HG03280 (cell line): ENCODE measurements at regions not wholly inside any gene's neighbourhood (a gene's known extent, or its start where the extent isn't known, plus 50 kb on each side); places are given as distances from the start of the nearest gene placed in this dataset.
A peak's percentile ranks its signal among the peaks of the same experiment; 100 is the strongest.
"Not testable (repeated sequence)": the region's sequence is repeated elsewhere in the genome, so short reads cannot be mapped to it uniquely, and the experiment has no call there.

Source experiments
- ATAC-seq: cut with Tn5 transposase; IDR thresholded peaks from one replicate; pipeline ENCODE4 v1.9.1; 2021; ENCODE audit warnings: mild to moderate bottlenecking, moderate library complexity; ENCODE audit not compliant: unreplicated experiment

DNA sequence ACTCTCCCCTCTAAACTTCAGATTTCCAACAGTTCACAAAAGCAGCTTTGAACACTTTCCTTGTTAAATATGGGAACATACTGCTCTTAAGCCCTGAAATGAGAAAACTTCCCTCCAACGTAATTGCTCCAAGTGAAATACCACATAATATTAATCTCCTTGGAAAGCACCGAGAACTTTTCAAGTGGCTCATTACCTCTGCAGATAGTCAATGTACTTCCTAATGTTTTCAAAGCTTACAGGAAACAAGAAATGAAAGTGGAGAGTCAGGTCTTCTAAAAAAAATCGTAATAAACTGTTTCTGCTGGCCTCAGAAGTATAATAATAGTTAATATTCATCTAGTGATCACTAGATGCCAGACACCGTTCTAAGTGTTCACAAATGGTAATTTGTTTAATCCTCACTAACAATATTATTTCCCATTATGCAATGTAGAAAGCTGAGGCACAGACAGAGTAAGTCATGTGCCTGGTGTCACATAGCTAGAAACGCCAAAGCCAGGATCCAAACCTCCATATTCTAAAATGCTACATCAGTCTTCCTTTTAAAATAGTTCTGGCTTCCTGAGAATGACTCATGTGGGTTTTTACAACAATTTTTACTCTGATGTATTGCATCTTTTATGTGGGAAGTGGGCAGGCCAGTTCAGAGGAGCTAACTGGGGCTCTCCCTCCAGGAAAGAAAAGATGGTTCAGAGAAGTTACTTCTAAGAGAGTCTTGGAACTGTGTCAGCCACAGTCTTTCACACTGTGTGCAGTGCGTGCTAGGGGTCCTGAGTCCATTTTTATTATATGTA, 177.2 kb downstream of the PLPPR4 start:
- ATAC-seq: no peak

DNA sequence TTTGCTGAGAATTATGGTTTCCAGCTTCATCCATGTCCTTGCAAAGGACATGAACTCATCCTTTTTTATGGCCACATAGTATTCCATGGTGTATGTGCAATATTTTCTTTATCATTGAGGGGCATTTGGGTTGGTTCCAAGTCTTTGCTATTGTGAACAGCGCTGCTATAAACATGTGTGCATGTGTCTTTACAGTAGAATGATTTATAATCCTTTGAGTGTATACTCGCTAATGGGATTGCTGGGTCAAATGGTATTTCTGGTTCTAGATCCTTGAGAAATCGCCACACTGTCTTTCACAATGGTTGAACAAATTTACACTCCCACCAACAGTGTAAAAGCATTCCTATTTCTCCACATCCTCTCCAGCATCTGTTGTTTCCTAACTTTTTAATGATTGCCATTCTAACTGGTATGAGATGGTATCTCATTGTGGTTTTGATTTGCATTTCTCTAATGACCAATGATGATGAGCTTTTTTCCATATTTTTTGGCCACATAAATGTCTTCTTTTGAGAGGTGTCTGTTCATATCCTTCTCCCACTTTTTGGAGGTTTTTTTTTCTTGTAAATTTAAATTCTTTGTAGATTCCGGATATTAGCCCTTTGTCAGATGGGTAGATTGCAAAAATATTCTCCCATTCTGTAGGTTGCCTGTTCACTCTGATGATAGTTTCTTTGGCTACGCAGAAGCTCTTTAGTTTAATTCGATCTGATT, 180.1 kb downstream of the PLPPR4 start:
- not testable (repeated sequence) for ATAC-seq

DNA sequence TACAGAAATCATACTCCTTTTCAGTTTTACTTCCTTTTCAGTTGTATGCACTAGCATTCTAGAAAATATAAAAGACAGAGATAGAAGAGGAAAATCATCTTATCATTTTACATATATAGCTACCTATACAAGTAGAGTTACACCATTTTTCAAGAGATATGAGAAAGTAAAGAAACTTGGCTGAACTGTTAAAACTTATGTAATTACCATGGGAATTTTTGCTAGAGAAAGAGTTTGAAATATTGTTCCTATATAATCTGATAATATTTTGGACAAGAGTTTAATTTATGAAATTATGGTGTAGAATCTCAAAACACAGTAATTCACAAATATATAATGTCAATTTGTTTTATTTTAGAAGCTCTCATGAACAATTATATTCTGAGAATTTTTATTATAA, 180.8 kb downstream of the PLPPR4 start:
- no peak for ATAC-seq

DNA sequence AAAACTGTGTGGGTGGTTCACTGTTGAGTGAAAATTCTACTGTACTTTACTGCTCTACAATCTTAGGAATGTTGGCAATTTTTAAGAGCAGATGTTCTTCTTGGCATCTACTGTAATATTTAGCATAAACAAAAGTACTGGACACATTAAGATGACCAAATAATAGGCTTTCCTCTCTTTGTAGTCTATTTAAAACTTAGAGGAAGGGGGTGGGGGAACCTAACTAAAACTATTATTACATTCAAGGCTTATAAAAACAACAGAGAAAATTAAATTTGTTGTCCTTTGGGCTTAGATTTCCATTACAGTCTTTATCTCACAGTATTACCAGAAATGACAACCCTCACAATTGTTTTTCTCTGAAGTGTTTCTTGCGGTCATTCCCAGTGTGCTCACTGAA, 181.2 kb downstream of the PLPPR4 start:
- no peak for ATAC-seq

DNA sequence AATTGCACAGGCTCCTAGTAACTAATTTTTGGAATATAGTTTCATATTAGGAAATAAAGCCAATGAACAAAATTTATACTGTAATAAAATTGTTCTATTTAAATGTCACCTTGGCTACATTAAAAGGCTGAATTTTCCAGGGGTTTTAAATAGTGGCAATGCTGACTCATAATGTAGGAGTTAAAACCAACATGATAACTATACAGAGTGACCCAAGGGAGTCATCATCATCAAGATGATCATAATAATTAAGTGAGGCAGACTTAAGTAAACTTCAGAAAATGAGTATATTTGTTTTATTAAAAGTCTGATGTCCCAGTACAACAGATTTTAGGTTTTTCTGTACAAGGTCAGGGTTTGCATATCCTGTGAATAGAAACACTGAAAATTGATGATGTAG, 183.4 kb downstream of the PLPPR4 start:
- no peak for ATAC-seq

DNA sequence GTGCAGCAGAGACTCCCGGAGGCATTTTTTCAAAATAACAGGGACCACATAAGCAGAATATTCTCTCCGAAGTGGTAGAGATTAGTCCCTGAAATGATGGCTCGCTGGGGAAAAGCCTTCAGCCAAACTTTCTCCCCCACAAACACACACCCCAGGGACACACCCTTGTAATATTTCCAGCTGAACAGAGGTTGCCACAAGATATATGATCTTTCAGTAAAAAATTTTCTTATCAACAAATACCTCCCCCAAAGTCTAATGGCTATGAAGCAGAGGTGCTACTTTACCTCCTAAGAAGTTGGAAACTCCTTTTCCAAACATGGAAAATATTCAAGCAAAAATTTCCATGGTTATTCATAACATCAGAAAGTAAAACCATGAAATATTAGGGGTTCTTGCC, 190.2 kb upstream of the PALMD start:
- no peak for ATAC-seq

DNA sequence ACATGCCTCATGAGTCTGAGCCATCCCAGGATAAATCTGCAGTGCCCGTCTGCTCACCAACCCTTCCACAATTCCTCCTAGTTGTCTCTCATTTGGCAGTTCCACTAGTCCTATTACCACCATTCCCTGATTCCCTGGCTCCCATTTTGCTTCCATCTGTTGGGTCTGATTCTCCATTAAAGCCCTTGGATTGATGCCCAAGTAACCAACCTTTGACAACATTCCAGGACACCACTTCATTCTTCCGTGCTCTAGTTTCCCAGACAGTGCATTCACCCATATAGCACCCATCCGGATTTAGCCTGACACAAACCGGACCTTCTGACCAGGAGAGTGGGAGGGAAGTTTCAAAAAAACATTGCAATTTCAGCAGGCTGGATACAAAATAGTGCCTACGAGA, 189.4 kb upstream of the PALMD start:
- ATAC-seq: no peak

DNA sequence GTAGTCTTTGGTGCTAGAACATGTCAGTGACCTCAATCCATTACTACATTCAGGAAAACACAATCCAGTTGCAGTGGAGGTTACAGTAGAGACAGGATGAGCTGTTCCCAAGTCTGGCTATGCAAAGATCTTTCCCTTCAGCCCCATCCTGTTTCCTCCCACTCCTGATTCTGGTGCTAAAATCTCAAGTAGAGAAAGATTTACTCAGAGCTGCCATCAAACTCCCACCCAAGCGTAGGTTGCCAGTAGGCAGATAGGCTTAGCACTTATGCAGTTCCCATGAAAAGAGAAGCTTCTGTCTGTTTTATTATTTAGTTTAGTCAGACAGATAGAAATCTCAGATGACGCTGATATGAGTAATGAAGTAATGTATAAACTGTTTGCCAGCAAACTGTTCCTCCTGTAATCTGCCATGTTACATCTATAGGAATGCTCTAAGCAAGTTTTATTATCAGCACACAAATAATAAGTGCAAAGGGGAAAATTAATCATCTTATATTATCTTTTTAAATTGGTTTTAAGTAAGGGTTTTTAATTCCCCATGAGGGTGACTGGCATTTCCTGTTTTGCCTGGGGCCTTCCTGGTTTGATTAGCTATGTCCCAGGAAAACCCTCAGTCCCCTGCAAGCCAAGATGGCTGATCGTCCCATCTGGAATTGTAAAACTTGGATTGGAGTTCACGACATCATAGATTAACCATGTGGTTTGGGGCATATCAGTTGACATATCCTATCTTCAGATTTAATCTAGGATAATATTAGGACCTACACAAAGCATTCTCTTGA, 188.3 kb upstream of the PALMD start:
- ATAC-seq: no peak

DNA sequence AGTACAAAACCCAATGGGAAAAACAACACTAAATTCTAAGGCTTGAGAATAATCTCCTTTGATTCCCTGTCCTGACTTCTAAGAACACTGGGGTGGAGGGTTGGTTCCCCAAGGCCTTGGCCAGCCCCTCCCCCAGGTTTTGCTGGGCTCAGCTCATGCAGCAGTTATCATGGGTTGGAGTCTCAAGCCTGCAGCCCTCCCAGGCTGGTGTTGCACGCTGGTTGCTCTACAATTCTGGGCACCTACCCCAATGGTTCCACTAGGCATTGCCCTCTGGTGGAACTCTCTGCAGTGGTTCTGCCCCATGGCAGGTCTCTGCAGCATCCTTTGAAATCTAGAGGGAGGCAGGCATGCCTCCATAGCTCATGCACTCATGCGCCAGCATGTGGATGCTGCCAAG, 184.4 kb upstream of the PALMD start:
- ATAC-seq: no peak

DNA sequence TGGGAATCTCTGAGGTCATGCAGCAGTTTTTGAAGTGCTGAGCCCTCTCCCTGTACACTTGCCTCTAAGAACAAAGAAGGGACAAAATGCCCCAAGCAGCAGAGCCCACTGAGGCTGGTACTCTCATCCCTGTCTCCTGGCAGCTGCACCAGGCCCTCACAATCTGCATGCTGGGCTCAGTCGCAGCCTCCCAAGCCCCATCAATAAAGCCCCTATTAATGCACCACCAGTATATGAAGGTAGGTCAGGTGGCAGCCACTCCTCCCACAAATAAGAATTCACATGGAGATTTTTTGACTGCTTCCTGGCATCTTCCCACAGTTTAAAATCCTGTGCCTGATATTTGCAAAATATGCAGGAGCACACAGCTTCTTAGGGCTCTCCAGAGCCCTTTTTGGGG, 181.2 kb upstream of the PALMD start:
- no peak for ATAC-seq

DNA sequence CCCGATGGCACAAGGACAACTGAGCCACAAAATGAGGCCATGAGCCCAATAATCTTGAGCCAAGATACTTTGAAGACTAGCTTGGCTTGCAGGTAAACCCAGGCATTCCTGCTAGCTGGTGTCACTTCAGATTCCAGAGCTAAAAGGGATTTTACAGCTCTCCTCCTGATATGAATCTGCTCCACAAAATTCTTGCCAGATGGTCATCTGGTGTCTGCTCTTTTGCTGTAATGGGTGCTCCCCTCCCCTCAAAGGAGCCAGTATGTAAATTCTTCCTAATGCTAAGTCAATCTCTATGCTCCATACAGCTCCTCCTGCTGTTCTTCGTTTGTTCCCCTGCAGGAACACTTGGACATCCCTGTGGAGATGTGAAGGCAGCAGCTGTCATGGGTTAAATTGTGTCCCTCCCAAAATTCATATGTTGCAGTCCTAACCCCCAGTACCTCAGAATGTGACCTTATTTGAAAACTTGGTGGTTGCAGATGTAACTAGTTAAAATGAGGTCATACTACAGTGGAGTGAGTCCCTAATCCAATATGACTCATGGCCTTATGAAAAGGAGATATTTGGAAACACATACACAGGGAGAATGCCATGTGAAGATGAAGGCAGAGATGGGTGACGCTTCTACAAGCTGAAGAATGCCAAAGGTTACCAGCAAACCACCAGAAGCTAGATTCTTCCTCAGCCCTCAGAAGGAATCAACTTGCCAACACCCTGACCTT, 180.6 kb upstream of the PALMD start:
- no peak for ATAC-seq

DNA sequence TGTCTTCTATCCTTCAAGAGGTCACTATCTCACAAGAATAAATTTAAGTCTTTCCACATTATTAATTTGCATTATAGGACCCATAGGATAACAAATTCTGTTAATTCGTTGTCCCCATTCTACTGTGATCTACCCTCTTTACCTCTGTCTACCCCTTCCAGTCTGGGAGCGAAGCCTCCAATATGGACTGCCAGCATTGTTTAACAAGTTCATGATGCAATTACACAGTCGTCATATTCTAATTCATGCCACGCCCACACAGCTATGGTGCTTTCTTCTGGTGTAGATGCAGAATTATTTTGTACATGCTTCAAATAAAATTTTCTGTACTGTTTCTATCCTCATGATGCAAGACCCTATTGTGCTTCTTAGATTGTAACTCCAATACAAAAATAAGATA, 178.3 kb upstream of the PALMD start:
- no peak for ATAC-seq

DNA sequence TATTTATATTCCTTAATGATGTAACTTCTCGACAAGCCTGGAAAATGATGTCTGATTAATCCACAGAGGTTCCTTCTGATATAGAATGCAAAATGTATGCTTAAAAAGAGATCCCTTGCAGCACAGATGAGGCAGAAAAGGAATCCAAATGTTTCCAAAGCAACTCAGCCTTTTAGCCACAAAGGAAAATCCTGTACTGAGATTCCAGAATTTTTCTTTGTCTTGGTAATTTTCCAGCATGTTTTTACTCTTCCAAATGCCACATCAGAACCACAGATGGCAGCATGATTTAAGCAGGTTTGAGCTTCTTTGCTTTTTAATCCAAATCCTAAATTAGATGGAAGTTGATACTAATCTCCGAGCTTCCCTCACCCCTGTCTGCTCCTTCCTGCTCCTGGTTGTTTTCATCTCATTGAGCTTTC, 176.4 kb upstream of the PALMD start:
- ATAC-seq: no peak

DNA sequence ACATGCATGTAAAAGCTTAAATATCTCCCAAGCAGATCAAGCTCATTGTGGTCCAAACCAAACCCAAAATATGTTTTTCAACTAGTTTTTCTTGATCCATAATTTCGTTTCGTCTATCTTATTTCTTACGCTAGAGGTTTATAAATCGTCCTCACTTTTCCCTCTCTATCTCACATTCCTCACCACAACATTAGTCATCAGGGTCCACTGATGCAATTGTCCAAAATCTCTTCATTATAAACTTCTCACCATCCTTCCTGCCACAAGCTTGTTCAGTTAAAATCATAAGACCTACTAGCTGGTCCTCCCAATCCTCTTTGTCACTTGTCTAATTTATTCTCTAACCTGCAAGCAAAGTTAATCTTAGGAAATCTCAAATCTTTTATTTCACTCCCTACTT, 173.0 kb upstream of the PALMD start:
- ATAC-seq: no peak

DNA sequence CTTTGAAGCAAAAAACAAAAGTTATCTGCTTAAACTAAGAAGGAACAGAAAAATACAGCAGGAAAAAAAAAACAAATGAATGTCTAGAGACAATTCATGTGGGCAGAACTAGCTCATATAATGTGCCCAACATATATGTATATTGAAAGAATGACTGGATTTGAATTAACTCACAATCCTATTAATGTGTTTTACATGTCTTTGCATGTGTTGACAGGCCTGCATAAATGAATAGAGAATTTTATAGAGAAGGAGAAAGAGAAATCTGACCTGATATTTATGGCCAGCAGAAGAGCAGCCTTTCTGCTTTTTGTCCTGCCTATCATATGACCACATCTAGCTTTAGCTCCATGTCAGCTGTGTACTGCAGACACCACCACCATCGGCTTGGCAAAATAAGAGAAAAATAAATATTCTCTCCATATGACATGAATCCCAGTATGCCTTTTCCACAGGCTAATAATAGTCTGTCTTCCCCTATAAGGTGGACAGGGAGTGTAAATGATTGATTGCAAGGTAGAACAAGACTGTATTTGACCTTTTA, 171.5 kb upstream of the PALMD start:
- ATAC-seq: no peak

DNA sequence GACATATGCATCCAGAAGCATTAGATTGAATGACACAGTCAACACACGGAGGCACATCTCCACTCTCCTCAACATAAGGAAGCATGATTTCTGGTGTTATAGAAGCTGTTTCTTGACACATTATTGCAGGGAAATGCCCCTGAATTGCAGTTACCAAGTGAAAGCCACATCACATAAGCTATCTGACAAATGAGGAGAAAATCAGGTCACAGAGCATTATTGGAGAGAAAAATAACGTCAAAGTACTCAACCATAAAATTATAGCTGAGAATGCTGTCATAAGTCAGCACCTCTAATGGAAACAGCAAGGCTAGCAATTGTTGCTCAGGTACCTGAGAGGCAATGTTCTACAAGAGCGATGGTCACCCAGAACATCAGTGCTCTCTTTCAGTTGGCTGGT, 169.9 kb upstream of the PALMD start:
- no peak for ATAC-seq

DNA sequence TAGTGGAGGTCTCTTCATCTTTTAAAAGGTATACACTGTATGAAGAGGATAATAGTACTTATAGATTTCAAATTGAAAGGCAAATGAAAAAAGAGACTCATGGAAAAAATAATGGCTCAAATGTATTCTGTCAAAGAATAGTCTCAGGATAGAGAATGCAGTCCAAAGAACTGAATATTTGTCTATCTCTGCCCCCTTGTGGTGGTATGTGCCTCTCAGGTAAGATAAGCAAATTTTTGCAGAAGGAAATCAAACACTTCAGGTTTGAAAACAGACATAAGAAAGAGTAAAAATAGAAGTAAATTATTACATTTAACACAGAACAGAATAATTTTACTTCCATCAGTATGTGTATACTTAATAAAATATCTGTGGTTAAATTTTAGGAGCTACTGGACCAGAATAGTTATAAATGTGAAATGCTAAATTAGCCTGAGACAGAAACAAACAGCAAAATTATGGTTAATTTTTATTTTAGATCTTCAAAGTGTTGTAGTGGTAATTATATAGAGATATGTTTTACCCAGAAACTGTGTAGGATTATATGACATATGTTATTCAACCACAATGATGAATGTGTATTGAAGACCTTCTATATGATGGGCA, 164.4 kb upstream of the PALMD start:
- ATAC-seq: peak; percentile 71

DNA sequence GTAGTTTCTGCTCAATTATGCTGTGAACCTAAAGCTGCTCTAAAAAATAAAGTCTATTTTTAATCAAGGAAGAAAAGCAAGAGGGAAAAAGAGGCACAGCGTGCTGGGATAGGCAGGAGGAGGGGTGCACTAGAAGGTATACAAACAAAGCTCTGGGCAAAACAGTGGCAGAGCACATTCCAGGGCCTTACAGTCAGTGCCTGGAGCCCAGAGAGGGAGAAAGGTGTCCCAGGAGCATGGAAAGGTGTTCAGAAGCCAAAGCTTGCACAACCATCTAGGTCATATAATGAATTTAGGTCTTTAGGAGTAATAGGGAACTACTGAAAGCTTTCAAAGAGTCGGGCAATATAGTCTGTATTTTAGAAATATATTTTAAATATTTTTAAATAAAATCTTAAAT, 163.6 kb upstream of the PALMD start:
- ATAC-seq: no peak

DNA sequence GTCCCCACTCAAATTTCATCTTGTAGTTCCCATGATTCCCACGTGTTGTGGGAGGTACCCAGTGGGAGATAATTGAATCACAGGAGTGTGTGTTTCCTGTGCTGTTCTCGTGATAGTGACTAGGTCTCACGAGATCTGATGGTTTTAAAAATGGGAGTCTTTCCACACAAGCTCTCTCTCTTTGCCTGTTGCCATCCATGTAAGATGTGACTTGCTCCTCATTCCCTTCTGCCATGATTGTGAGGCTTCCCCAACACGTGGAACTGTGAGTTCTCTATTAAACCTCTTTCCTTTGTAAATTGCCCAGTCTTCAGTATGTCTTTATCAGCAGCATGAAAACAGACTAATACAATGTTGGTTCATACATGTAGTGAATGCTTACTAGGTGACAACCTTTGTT, 163.2 kb upstream of the PALMD start:
- ATAC-seq: no peak

DNA sequence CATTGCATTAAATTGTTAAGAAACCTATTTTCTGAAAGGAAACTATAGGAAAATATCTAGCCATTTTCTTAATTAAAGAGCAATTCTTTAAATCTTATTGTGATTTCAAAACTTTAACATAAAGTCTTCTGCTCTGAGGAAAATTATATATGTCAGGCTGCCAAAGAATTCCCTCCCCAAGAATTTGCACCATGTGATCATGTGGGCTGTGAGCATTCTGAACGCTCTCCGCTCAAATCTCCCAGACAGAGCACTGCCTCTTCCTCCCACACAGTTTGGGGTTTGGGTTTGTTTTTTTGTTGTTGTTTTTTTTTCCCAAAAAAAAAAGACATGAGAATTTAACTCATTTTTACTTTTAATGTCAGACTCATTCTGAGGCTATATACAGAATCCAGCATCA, 155.9 kb upstream of the PALMD start:
- no peak for ATAC-seq
